K562 (cell line): ENCODE measurements at regions not wholly inside any gene's neighbourhood (a gene's known extent, or its start where the extent isn't known, plus 50 kb on each side); places are given as distances from the start of the nearest gene placed in this dataset.

Experiments
- BDP1 ChIP-seq: IDR thresholded peaks from 3 replicates; pipeline ENCODE4 v1.6.1; 2011; ENCODE audit not compliant: insufficient read length, insufficient read depth
- LCOR ChIP-seq: sonication (generic); formaldehyde crosslinking; IDR thresholded peaks from 2 replicates; pipeline ENCODE4 v1.8.0; 2022; ENCODE audit warnings: mild to moderate bottlenecking, missing genetic modification reagents
- SP1 ChIP-seq: sonication (generic); formaldehyde crosslinking; IDR thresholded peaks from 2 replicates; pipeline ENCODE4 v1.8.1; 2022; ENCODE audit warnings: mild to moderate bottlenecking, missing genetic modification reagents
- TSHZ1 ChIP-seq: fragments of 250-450 bp; sonication (Bioruptor Pico); IDR thresholded peaks from 2 replicates; pipeline ENCODE4 v1.4.0; 2020; ENCODE audit warnings: mild to moderate bottlenecking, moderate library complexity
- USF1 ChIP-seq: sonication (generic); formaldehyde crosslinking; IDR thresholded peaks from 2 replicates; pipeline ENCODE4 v1.9.0; 2022; ENCODE audit warnings: mild to moderate bottlenecking, missing genetic modification reagents

GRCh38 chr7:106384373-106384772, 99.6 kb upstream of the NAMPT start:
- TF ChIP-seq BDP1: no peak
- TF ChIP-seq USF1 (CRISPR knock-in tag): no peak
- no peak for TF ChIP-seq TSHZ1 (CRISPR knock-in tag)
- no peak for TF ChIP-seq LCOR
- TF ChIP-seq SP1 (CRISPR knock-in tag): no peak
